ENCODE measurements at regions not wholly inside any gene's neighbourhood (a gene's known extent, or its start where the extent isn't known, plus 50 kb on each side); places are given as distances from the start of the nearest gene placed in this dataset.
"Not testable (repeated sequence)": the region's sequence is repeated elsewhere in the genome, so short reads cannot be mapped to it uniquely, and the experiment has no call there.

DNA sequence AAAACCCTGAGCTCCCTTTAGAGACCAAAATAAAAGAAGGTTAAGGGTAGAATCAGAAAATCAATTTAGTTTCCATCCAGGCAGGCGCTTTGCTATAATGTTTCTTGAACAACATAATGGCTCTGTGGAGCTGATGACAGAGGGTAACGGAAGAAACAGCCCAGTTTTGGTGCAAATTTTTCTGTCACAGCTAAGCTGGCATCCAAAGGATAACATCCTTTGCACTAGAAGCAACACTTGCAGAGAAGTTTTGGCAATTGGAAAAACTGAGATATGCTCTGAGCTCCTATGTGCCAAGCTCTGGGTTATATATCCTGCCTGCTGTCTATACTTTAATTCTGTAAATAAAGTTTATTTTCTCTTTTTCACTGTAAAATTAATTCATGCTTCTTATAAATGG lies 495.3 kb upstream of the API5 start:
- Histone ChIP-seq H3K9ac (no peak overlapping the region), H3K27me3 (ENCODE audit: control insufficient read depth, insufficient read depth, low read length) (no peaks in the 10 kb centered on the region), H3K4me3 (ENCODE audit: low read depth, low read length) (no peak overlapping the region), H3K79me2 (no peaks in the 10 kb centered on the region), H3K36me3 (ENCODE audit: control insufficient read depth, insufficient read depth, low read length) (no peaks in the 10 kb centered on the region), H3K4me2 (ENCODE audit: low read length) (no peak overlapping the region), H2AFZ (no peak overlapping the region), H3K9me3 (ENCODE audit: control insufficient read depth, low read length) (no peaks in the 10 kb centered on the region), H3K27ac (no peak overlapping the region), H3K4me1 (no peaks in the 10 kb centered on the region)
- TF ChIP-seq, protein P1, sequence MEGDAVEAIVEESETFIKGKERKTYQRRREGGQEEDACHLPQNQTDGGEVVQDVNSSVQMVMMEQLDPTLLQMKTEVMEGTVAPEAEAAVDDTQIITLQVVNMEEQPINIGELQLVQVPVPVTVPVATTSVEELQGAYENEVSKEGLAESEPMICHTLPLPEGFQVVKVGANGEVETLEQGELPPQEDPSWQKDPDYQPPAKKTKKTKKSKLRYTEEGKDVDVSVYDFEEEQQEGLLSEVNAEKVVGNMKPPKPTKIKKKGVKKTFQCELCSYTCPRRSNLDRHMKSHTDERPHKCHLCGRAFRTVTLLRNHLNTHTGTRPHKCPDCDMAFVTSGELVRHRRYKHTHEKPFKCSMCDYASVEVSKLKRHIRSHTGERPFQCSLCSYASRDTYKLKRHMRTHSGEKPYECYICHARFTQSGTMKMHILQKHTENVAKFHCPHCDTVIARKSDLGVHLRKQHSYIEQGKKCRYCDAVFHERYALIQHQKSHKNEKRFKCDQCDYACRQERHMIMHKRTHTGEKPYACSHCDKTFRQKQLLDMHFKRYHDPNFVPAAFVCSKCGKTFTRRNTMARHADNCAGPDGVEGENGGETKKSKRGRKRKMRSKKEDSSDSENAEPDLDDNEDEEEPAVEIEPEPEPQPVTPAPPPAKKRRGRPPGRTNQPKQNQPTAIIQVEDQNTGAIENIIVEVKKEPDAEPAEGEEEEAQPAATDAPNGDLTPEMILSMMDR (IDR thresholded peaks at IDR 0.05) = no peak

DNA sequence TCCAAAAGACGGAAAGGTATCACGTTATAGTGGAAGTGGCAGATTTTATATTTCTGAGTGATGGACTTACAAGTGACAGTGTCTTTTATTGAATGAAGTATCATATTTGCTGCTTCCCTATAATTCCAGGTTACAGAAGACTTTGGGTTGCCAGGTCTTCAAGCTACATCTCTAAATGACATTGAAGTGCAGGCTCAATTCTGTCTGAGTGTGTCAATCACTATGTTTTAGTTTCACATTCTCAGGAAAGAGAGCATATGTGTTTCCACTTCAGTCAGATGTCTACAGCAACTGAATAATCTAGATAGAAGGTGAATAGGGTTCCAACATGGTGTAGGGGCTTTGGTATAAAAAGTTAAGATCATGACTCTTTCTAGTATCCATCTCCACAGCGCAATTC lies 492.7 kb upstream of the API5 start:
- Histone ChIP-seq H3K27me3 (ENCODE audit: control insufficient read depth, insufficient read depth, low read length) (no peaks in the 10 kb centered on the region), H3K27ac (no peak overlapping the region), H3K4me2 (ENCODE audit: low read length) (no peak overlapping the region), H3K9ac (no peak overlapping the region), H3K4me3 (ENCODE audit: low read depth, low read length) (no peak overlapping the region), H2AFZ (no peak overlapping the region), H3K4me1 (no peaks in the 10 kb centered on the region), H3K9me3 (ENCODE audit: control insufficient read depth, low read length) (no peaks in the 10 kb centered on the region), H3K79me2 (no peaks in the 10 kb centered on the region), H3K36me3 (ENCODE audit: control insufficient read depth, insufficient read depth, low read length) (no peaks in the 10 kb centered on the region)
- TF ChIP-seq, protein P1 (IDR thresholded peaks at IDR 0.05) = no peak

DNA sequence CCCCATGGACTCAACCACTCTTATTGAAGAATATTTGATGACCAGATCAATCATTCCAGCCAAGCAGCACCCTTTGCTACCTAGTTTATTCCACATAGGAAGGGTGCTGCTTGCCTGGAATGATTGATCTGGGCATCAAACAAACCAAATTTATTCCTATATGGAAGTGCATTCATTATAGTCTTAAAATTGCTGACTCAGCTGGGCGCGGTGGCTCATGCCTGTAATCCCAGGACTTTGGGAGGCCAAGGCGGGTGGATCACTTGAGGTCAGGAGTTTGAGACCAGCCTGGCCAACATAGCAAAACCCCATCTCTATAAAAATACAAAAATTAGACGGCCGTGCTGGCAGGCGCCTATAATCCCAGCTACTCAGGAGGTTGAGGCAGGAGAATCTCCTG lies 489.6 kb upstream of the API5 start:
- H3K4me1 ChIP-seq; H3K36me3 ChIP-seq (ENCODE audit: control insufficient read depth, insufficient read depth, low read length); H3K27me3 ChIP-seq (ENCODE audit: control insufficient read depth, insufficient read depth, low read length); H3K9me3 ChIP-seq (ENCODE audit: control insufficient read depth, low read length); H3K79me2 ChIP-seq; H3K4me3 ChIP-seq (ENCODE audit: low read depth, low read length); H3K9ac ChIP-seq; H3K4me2 ChIP-seq (ENCODE audit: low read length); H3K27ac ChIP-seq; H2AFZ ChIP-seq: not testable (repeated sequence)

DNA sequence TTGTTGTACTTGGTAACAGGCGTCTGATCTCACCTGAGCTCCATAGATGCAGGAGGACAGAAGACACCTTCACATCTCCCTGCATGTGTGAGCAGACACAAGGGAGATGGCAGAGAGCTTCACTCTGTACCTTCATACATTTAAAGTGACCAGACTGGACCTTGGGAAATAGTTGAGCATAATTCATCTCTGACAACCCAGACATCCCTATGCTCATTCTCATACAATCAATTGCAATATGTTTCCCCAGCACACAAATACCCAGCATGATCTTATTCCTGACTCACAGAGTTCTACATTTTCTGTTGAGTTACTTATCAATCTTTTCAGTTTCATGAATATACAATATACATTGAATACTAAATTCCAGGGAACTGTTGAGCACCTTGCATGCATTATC lies 488.2 kb upstream of the API5 start:
- no peaks in the 10 kb centered on the region for H3K27me3 ChIP-seq (ENCODE audit: control insufficient read depth, insufficient read depth, low read length)
- no peaks in the 10 kb centered on the region for H3K4me1 ChIP-seq
- no peak overlapping the region for H3K9ac ChIP-seq
- no peaks in the 10 kb centered on the region for H3K9me3 ChIP-seq (ENCODE audit: control insufficient read depth, low read length)
- H2AFZ ChIP-seq = no peak overlapping the region
- H3K79me2 ChIP-seq = no peaks in the 10 kb centered on the region
- H3K4me2 ChIP-seq (ENCODE audit: low read length) = no peak overlapping the region
- no peaks in the 10 kb centered on the region for H3K36me3 ChIP-seq (ENCODE audit: control insufficient read depth, insufficient read depth, low read length)
- TF ChIP-seq, protein P1 (IDR thresholded peaks at IDR 0.05) = no peak
- H3K4me3 ChIP-seq (ENCODE audit: low read depth, low read length) = no peak overlapping the region
- H3K27ac ChIP-seq = no peak overlapping the region

DNA sequence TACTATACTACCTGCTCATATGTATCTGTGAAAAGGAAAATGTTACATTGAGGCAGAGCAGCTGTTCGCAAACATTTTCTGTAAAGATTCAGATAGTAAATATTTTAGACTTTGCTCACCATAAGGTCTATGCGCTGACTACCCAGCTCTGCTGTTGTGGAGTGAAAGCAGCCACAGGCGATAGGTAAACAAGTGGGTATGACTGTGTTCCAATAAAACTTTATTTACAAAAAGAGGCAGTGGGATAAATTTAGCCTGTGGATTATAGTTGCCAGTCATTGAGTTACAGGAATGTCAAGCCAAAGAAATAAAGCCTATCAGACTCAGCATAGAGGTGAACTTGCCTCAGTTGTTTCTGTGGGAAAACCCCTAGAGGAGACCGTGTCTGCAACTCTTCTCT lies 487.7 kb upstream of the API5 start:
- Histone ChIP-seq H3K36me3 (ENCODE audit: control insufficient read depth, insufficient read depth, low read length) (no peaks in the 10 kb centered on the region), H2AFZ (no peak overlapping the region), H3K4me3 (ENCODE audit: low read depth, low read length) (no peak overlapping the region), H3K79me2 (no peaks in the 10 kb centered on the region), H3K9ac (no peak overlapping the region), H3K4me1 (no peaks in the 10 kb centered on the region), H3K27ac (no peak overlapping the region), H3K4me2 (ENCODE audit: low read length) (no peak overlapping the region), H3K27me3 (ENCODE audit: control insufficient read depth, insufficient read depth, low read length) (no peaks in the 10 kb centered on the region), H3K9me3 (ENCODE audit: control insufficient read depth, low read length) (no peaks in the 10 kb centered on the region)
- TF ChIP-seq, protein P1 (IDR thresholded peaks at IDR 0.05) = no peak

All from parathyroid adenoma (tissue), 2 donors.